Liver (tissue), 3 donors: ENCODE measurements at regions not wholly inside any gene's neighbourhood (a gene's known extent, or its start where the extent isn't known, plus 50 kb on each side); places are given as distances from the start of the nearest gene placed in this dataset.

Source experiments
- EGR1 ChIP-seq, 2 donors: IDR thresholded peaks; 2 replicates each; pipeline ENCODE4 v1.6.1; 2016 to 2018; ENCODE audit warnings: antibody characterized with exemption in 2 of 2, low read depth in 2 of 2
- FOXA1 ChIP-seq: IDR thresholded peaks from 2 replicates; pipeline ENCODE4 v1.6.1; 2016; ENCODE audit warnings: antibody characterized with exemption
- RAD21 ChIP-seq, 2 donors: IDR thresholded peaks; 2 replicates each; pipeline ENCODE4 v1.6.1; 2016; ENCODE audit warnings: antibody characterized with exemption in 2 of 2, mild to moderate bottlenecking in 2 of 2
- TAF1 ChIP-seq: conservative IDR thresholded peaks from 2 replicates; pipeline ENCODE4 v1.6.1; 2016; ENCODE audit warnings: antibody characterized with exemption, mild to moderate bottlenecking
- TF ChIP-seq, protein P1 (sequence below): fragments of 150-350 bp; IDR thresholded peaks from 2 replicates; pipeline ENCODE4 v1.5.1; 2017; ENCODE audit warnings: improper control_type of control experiment, low read depth, low read length; ENCODE audit not compliant: missing input control
- TF ChIP-seq, protein P2 (sequence below): IDR thresholded peaks from 2 replicates; pipeline ENCODE4 v1.6.1; 2016; ENCODE audit warnings: antibody characterized with exemption, mild to moderate bottlenecking
- donor health status: healthy.
- donor health status: healthy.

DNA sequence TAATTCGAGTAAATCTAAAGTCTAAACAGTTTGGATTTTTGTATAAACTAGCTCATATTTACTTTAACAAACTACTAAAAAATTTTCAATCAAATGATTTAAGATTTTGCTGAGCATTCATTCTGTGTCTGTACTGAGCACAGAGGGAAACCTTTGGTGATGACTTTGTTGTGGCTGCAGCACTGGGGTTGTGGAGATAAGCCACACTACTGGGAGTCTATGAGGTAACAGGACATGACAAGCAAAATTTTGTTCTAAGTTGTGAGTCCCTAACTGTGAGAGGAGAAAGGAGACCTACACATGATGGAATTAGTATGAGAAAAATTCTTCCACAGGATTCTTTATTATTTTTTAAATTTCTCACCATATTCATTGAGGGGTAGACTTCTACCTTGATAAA is 933.7 kb upstream of the LRATD1 start:
- TF ChIP-seq RAD21 (IDR thresholded peaks at IDR 0.05) (no peak), TAF1 (no peak), EGR1 (IDR thresholded peaks at IDR 0.05; ENCODE audit: low read depth in 2 of 2) (no peak), FOXA1 (no peak)
- TF ChIP-seq, protein P1, sequence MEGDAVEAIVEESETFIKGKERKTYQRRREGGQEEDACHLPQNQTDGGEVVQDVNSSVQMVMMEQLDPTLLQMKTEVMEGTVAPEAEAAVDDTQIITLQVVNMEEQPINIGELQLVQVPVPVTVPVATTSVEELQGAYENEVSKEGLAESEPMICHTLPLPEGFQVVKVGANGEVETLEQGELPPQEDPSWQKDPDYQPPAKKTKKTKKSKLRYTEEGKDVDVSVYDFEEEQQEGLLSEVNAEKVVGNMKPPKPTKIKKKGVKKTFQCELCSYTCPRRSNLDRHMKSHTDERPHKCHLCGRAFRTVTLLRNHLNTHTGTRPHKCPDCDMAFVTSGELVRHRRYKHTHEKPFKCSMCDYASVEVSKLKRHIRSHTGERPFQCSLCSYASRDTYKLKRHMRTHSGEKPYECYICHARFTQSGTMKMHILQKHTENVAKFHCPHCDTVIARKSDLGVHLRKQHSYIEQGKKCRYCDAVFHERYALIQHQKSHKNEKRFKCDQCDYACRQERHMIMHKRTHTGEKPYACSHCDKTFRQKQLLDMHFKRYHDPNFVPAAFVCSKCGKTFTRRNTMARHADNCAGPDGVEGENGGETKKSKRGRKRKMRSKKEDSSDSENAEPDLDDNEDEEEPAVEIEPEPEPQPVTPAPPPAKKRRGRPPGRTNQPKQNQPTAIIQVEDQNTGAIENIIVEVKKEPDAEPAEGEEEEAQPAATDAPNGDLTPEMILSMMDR, result no peak
- TF ChIP-seq, protein P2, sequence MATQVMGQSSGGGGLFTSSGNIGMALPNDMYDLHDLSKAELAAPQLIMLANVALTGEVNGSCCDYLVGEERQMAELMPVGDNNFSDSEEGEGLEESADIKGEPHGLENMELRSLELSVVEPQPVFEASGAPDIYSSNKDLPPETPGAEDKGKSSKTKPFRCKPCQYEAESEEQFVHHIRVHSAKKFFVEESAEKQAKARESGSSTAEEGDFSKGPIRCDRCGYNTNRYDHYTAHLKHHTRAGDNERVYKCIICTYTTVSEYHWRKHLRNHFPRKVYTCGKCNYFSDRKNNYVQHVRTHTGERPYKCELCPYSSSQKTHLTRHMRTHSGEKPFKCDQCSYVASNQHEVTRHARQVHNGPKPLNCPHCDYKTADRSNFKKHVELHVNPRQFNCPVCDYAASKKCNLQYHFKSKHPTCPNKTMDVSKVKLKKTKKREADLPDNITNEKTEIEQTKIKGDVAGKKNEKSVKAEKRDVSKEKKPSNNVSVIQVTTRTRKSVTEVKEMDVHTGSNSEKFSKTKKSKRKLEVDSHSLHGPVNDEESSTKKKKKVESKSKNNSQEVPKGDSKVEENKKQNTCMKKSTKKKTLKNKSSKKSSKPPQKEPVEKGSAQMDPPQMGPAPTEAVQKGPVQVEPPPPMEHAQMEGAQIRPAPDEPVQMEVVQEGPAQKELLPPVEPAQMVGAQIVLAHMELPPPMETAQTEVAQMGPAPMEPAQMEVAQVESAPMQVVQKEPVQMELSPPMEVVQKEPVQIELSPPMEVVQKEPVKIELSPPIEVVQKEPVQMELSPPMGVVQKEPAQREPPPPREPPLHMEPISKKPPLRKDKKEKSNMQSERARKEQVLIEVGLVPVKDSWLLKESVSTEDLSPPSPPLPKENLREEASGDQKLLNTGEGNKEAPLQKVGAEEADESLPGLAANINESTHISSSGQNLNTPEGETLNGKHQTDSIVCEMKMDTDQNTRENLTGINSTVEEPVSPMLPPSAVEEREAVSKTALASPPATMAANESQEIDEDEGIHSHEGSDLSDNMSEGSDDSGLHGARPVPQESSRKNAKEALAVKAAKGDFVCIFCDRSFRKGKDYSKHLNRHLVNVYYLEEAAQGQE, result no peak
